Hepatocyte (in vitro differentiated cells): ENCODE measurements at regions not wholly inside any gene's neighbourhood (a gene's known extent, or its start where the extent isn't known, plus 50 kb on each side); places are given as distances from the start of the nearest gene placed in this dataset.

ENCODE experiments used
- DNase-seq: peaks from one replicate; pipeline ENCODE4 v3.0.0-alpha.2; 2016; ENCODE audit warnings: low spot score
- H2AFZ ChIP-seq: fragments of 200-600 bp; sonication (generic); 2 replicates; pipeline ENCODE4 v1.6.0; 2016; ENCODE audit warnings: antibody characterized with exemption, mild to moderate bottlenecking
- H3K27ac ChIP-seq: fragments of 200-600 bp; sonication (generic); 2 replicates; pipeline ENCODE4 v1.5.1; 2016; ENCODE audit warnings: mild to moderate bottlenecking
- H3K27me3 ChIP-seq: fragments of 200-600 bp; sonication (generic); 2 replicates; pipeline ENCODE4 v1.6.1; 2016
- H3K36me3 ChIP-seq: fragments of 200-600 bp; sonication (generic); replicated peaks from 2 replicates; pipeline ENCODE4 v1.5.1; 2016; ENCODE audit warnings: low read depth; ENCODE audit not compliant: insufficient read depth
- H3K4me1 ChIP-seq: fragments of 200-600 bp; sonication (generic); 2 replicates; pipeline ENCODE4 v1.5.1; 2016; ENCODE audit warnings: mild to moderate bottlenecking, moderate library complexity; ENCODE audit not compliant: insufficient read depth
- H3K4me2 ChIP-seq: fragments of 200-600 bp; sonication (generic); 2 replicates; pipeline ENCODE4 v1.6.0; 2016
- H3K4me3 ChIP-seq: fragments of 200-600 bp; sonication (generic); 2 replicates; pipeline ENCODE4 v1.5.1; 2016; ENCODE audit warnings: mild to moderate bottlenecking
- H3K79me2 ChIP-seq: fragments of 200-600 bp; sonication (generic); 2 replicates; pipeline ENCODE4 v1.6.0; 2017; ENCODE audit warnings: mild to moderate bottlenecking
- H3K9me2 ChIP-seq: fragments of 200-600 bp; sonication (generic); replicated peaks from 2 replicates; pipeline ENCODE4 v1.6.0; 2017; ENCODE audit warnings: mild to moderate bottlenecking; ENCODE audit not compliant: insufficient read depth
- H3K9me3 ChIP-seq: fragments of 200-600 bp; sonication (generic); 2 replicates; pipeline ENCODE4 v1.5.1; 2016; ENCODE audit warnings: low read depth, mild to moderate bottlenecking
- H4K20me1 ChIP-seq: fragments of 200-600 bp; sonication (generic); 2 replicates; pipeline ENCODE4 v1.6.0; 2016; ENCODE audit warnings: mild to moderate bottlenecking; ENCODE audit not compliant: insufficient read depth, poor library complexity, severe bottlenecking
- CTCF ChIP-seq: fragments of 200-600 bp; sonication (generic); IDR thresholded peaks from 2 replicates; pipeline ENCODE4 v1.5.1; 2016; ENCODE audit warnings: antibody characterized with exemption, mild to moderate bottlenecking; ENCODE audit not compliant: poor library complexity
- EZH2 ChIP-seq: fragments of 200-600 bp; sonication (generic); IDR thresholded peaks from 2 replicates; pipeline ENCODE4 v1.6.1; 2016; ENCODE audit warnings: antibody characterized with exemption, mild to moderate bottlenecking, borderline replicate concordance
- EZH2phosphoT487 ChIP-seq: fragments of 200-600 bp; sonication (generic); IDR thresholded peaks from one replicate; pipeline ENCODE4 v1.6.1; 2018; ENCODE audit warnings: antibody characterized with exemption, mild to moderate bottlenecking, low read depth, moderate library complexity; ENCODE audit not compliant: unreplicated experiment, severe bottlenecking
- WGBS: methylation state at CpG from one replicate; pipeline ENCODE4 v1.1.6; 2016; ENCODE audit warnings: low lambda C conversion rate; ENCODE audit errors: missing lambda C conversion rate; 5-methylcytosine and 5-hydroxymethylcytosine counted together

DNA sequence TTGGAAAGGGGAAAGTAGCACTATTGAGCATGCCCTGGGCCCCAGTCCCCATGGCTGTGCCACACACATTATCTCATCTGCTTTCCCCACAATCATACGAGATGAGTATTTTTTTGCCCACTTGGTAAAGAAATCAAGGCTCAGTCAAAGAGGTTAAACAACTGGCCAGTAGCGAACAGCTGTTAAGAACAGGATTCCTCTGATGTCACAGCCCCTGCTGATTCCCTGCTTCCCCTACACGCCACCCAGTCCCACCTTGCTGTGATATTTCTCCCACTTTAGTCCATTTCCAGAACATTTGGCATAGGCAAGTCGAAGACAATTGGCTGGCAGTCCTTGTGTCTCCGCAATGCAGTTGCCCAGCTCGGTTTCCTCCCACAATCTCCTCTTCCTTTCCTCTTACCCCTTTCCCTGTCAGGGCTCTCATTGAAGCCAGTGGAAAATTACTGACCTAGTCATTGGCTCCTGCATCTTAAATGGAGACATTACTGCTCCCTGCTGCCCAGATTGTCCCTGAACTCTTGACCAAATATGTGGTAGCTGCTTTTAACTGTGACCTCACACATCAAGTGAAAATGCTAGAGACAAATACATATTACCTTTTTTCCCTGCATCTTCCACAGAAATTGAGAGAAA is 56.5 kb upstream of the EEPD1 start:
- Histone ChIP-seq H3K4me3 (no peak overlapping the region), H3K4me2 (no peak overlapping the region), H3K79me2 (no peaks in the 10 kb centered on the region), H3K27me3 (no peaks in the 10 kb centered on the region), H4K20me1 (no peaks in the 10 kb centered on the region), H2AFZ (no peak overlapping the region), H3K9me2 (no peaks in the 10 kb centered on the region), H3K36me3 (no peaks in the 10 kb centered on the region), H3K27ac (no peak overlapping the region), H3K9me3 (no peaks in the 10 kb centered on the region), H3K4me1 (peaks cover 5% of the 10 kb centered on the region)
- no peak for DNase-seq
- 89% methylated on average over 6 of the region's 6 CpGs for WGBS
- no peak for TF ChIP-seq EZH2phosphoT487
- no peak for TF ChIP-seq CTCF
- TF ChIP-seq EZH2: no peak

- Histone ChIP-seq H4K20me1 (no peaks in the 10 kb centered on the region), H3K9me3 (no peaks in the 10 kb centered on the region), H3K27ac (no peak overlapping the region), H3K4me1 (no peaks in the 10 kb centered on the region), H3K79me2 (no peaks in the 10 kb centered on the region), H3K27me3 (no peaks in the 10 kb centered on the region), H3K4me3 (no peak overlapping the region), H2AFZ (no peak overlapping the region), H3K36me3 (no peaks in the 10 kb centered on the region), H3K9me2 (no peaks in the 10 kb centered on the region), H3K4me2 (no peak overlapping the region)
- TF ChIP-seq EZH2: no peak
- no peak for TF ChIP-seq CTCF
- no peak for TF ChIP-seq EZH2phosphoT487
- DNase-seq: no peak
These were observed 55.0 kb upstream of the EEPD1 start for GRCh38 chr7:36098096-36098495.

GRCh38 chr7:36100226-36100625 is 52.8 kb upstream of the EEPD1 start:
- DNase-seq: no peak
- whole genome bisulfite sequencing: 42% methylated on average over 2 of the region's 2 CpGs
- no peaks in the 10 kb centered on the region for H3K79me2 ChIP-seq
- no peaks in the 10 kb centered on the region for H3K9me2 ChIP-seq
- no peaks in the 10 kb centered on the region for H3K36me3 ChIP-seq
- TF ChIP-seq CTCF (no peak), EZH2 (no peak), EZH2phosphoT487 (no peak)
- no peak overlapping the region for H3K4me2 ChIP-seq
- H3K4me3 ChIP-seq: no peak overlapping the region
- H3K27ac ChIP-seq: no peak overlapping the region
- no peaks in the 10 kb centered on the region for H3K27me3 ChIP-seq
- no peaks in the 10 kb centered on the region for H3K4me1 ChIP-seq
- no peaks in the 10 kb centered on the region for H3K9me3 ChIP-seq
- H4K20me1 ChIP-seq: no peaks in the 10 kb centered on the region
- H2AFZ ChIP-seq: no peak overlapping the region

- no peaks in the 10 kb centered on the region for H4K20me1 ChIP-seq
These were observed 52.4 kb upstream of the EEPD1 start for GRCh38 chr7:36100634-36101033.

More at GRCh38 chr7:36100634-36101033, 52.4 kb upstream of the EEPD1 start:
- H3K9me3 ChIP-seq: no peaks in the 10 kb centered on the region
- no peaks in the 10 kb centered on the region for H3K27me3 ChIP-seq
- no peak overlapping the region for H3K27ac ChIP-seq
- WGBS: 67% methylated on average over 1 of the region's 1 CpG
- no peaks in the 10 kb centered on the region for H3K4me1 ChIP-seq
- H2AFZ ChIP-seq: no peak overlapping the region
- no peak for TF ChIP-seq EZH2
- no peak for TF ChIP-seq EZH2phosphoT487
- no peak for TF ChIP-seq CTCF
- DNase-seq: no peak
- H3K9me2 ChIP-seq: no peaks in the 10 kb centered on the region
- H3K4me2 ChIP-seq: no peak overlapping the region
- H3K36me3 ChIP-seq: no peaks in the 10 kb centered on the region
- H3K4me3 ChIP-seq: no peak overlapping the region
- no peaks in the 10 kb centered on the region for H3K79me2 ChIP-seq
